Activated naive CD8-positive, alpha-beta T cell treated with anti-CD3 and anti-CD28 coated beads, Interleukin-2, amount 10 ng/mL, durations not matched to agents 7 days and 5 days (primary cell): ENCODE measurements at regions not wholly inside any gene's neighbourhood (a gene's known extent, or its start where the extent isn't known, plus 50 kb on each side); places are given as distances from the start of the nearest gene placed in this dataset.
A peak's percentile ranks its signal among the peaks of the same experiment; 100 is the strongest.
"Not testable (repeated sequence)": the region's sequence is repeated elsewhere in the genome, so short reads cannot be mapped to it uniquely, and the experiment has no call there.

ENCODE experiments used
- ATAC-seq: fragments of 150-1000 bp; cut with Tn5 transposase; one replicate; pipeline ENCODE4 v1.10.0; 2021; ENCODE audit warnings: low read depth, moderate library complexity
- POLR2A ChIA-PET: fragments of 350-600 bp; sonication (Branson Sonifier 250); formaldehyde crosslinking; loops from one replicate; lab custom pipeline; 2021; ENCODE audit warnings: antibody characterized with exemption; lab: Charles Lee
- DNase-seq: peaks from one replicate; pipeline ENCODE4 v3.0.0; 2021
- H3K27ac Mint-ChIP-seq: one replicate; pipeline ENCODE4 v1.8.0; 2022; ENCODE audit warnings: mild to moderate bottlenecking, mixed read lengths
- H3K27me3 Mint-ChIP-seq: one replicate; pipeline ENCODE4 v1.8.0; 2022; ENCODE audit warnings: mild to moderate bottlenecking, moderate library complexity, mixed read lengths
- H3K36me3 Mint-ChIP-seq: one replicate; pipeline ENCODE4 v1.8.0; 2021; ENCODE audit warnings: mild to moderate bottlenecking, mixed read lengths
- H3K4me1 Mint-ChIP-seq: one replicate; pipeline ENCODE4 v1.8.0; 2021; ENCODE audit warnings: mixed read lengths
- H3K4me3 Mint-ChIP-seq: one replicate; pipeline ENCODE4 v1.8.0; 2022; ENCODE audit warnings: mild to moderate bottlenecking, moderate library complexity, mixed read lengths
- H3K9me3 Mint-ChIP-seq: one replicate; pipeline ENCODE4 v1.8.0; 2021; ENCODE audit warnings: mixed read lengths

DNA sequence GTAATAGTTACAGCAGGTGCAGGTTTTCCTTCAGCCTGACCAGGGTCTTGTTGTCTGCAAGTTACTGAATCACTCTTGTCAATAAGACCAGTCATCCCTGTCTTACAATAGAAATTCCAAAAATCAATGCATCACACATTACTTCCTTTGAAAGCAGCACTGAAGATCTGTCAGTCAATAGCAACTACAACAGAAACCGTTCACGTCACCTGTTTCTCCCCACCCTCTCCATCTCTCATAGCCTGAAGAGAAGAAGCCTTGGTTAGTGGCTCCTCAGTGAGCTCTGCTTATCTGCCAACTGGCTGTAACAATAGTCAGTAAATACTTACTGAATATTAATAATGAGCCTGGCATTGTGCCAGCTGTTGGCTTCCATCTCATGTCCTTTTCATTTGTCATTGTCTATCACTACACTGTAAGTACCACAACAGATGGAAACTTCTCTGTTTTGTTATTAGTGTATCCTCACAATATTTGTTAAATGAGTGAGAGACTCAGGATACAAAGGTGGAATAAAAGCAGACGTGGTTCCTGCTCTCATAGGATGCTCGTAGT lies 195.2 kb downstream of the S1PR1 start:
- Mint-ChIP-seq H3K9me3 (peaks cover 12% of the 10 kb centered on the region), H3K4me1 (peaks cover 1% of the 10 kb centered on the region), H3K27me3 (peaks cover 15% of the 10 kb centered on the region), H3K27ac (no peak overlapping the region), H3K36me3 (peaks cover 3% of the 10 kb centered on the region), H3K4me3 (no peak overlapping the region)
- DNase-seq (no peak), ATAC-seq (no peak)
- POLR2A ChIA-PET: no interaction called here

DNA sequence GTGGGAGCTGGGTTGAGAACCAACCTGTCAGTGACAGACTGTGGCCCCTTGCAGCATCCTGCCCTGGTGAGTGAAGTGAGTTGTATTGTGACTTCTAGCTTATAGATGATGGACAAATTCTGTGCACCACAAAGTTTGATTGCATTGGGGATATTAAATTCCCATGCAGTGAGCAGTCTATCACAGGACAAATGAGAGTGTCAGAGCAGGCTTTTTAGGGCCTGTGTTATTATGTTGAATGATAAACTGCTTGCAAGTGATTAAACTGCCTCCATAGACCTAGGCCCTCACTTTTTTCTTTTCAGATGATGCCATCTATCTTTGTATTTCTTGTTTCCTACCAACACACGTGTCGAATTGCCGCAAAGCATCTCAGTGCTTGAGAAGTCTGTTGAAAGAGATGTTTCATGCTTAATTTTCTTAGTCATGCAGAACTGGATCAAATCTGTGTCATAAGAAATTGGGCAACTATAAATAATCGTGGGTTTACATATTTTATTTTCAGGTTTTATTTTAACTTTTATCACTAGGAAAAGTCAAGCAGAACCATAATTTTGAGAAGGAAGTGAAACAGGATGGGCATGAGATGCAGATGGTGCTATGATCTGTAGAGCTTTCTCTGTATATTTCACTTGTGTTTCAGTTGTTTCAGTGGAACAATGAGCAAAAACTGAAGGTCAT lies 199.2 kb downstream of the S1PR1 start:
- DNase-seq (no peak), ATAC-seq (no peak)
- POLR2A ChIA-PET: no interaction called here
- no peak overlapping the region for H3K27ac Mint-ChIP-seq
- peaks cover 1% of the 10 kb centered on the region for H3K4me1 Mint-ChIP-seq
- no peaks in the 10 kb centered on the region for H3K36me3 Mint-ChIP-seq
- no peak overlapping the region for H3K4me3 Mint-ChIP-seq
- peaks cover 25% of the 10 kb centered on the region for H3K27me3 Mint-ChIP-seq
- no peaks in the 10 kb centered on the region for H3K9me3 Mint-ChIP-seq

DNA sequence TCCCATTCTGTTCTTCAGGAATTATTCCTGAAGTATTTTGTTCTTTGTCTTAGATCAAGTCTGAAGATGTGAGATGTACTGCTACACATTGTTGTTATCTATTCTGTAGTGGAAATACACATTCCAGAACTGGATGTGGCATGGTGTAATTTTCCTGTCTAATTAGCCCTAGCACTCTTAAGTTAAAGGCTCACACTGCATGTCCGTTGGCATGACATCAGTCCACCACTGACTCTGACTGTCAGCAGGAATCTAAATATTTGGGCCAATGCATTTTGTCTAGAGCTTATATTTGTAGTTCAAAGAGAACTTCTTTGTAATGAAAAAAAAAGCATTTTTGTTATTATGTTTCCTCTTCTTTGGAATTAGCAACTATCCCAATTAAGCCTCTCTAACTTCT lies 201.0 kb downstream of the S1PR1 start:
- ATAC-seq: no peak
- H3K27me3 Mint-ChIP-seq: peaks cover 30% of the 10 kb centered on the region
- H3K4me1 Mint-ChIP-seq: peaks cover 1% of the 10 kb centered on the region
- no peaks in the 10 kb centered on the region for H3K9me3 Mint-ChIP-seq
- no peak overlapping the region for H3K4me3 Mint-ChIP-seq
- H3K36me3 Mint-ChIP-seq: no peaks in the 10 kb centered on the region
- no peak overlapping the region for H3K27ac Mint-ChIP-seq
- POLR2A ChIA-PET: interaction anchor here (1.0 kb wide), 1 partner anchor 128 kb away, joined by 4 read pairs; no protein-coding TSS in a partner anchor
- DNase-seq: no peak

DNA sequence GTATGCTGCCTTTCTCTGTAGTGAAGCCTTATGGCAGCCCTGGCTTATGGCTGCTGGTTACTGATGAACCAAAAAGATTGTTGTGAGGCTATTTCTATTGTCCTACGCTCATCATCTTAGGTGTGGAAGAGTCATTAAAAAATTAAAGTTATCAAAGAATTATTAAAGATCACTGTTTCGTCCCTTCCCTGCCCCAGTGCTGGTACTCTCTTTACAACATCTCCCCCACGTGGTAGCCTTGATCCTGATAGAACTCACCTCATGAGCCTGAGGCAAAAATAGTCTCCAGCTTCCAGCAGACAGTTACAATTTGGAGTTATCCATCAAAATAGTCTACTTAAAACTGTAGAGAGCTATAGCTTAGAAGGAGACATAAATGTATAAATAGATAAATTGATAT lies 201.5 kb downstream of the S1PR1 start:
- Mint-ChIP-seq H3K4me3 (no peak overlapping the region), H3K36me3 (no peaks in the 10 kb centered on the region), H3K27me3 (peaks cover 28% of the 10 kb centered on the region), H3K27ac (no peak overlapping the region), H3K9me3 (no peaks in the 10 kb centered on the region), H3K4me1 (peaks cover 1% of the 10 kb centered on the region)
- DNase-seq (no peak), ATAC-seq (no peak)
- POLR2A ChIA-PET: interaction anchor here (1.0 kb wide), 1 partner anchor 129 kb away, joined by 4 read pairs; no protein-coding TSS in a partner anchor

DNA sequence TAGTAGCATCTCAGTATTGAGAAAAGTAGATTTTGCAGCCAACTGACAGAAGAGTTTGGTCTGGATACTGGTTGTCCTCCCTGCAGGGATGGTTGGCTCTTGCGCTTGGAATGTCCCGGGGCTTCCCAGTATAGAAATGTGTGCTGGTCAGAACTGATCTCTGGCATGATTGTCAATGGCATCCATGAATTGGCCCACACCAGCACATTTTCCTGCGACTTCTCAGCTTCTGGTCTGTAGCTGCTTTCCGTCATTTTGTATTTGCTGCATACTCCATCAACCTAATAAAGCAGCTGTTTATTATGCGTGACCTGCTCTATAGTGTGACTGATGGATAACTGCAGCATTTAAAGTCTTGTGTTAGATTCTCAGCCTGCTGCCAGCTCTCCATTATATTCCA lies 203.7 kb downstream of the S1PR1 start:
- Mint-ChIP-seq H3K36me3 (no peaks in the 10 kb centered on the region), H3K27me3 (peaks cover 28% of the 10 kb centered on the region), H3K9me3 (no peaks in the 10 kb centered on the region), H3K4me1 (peaks cover 3% of the 10 kb centered on the region), H3K27ac (no peak overlapping the region), H3K4me3 (no peak overlapping the region)
- POLR2A ChIA-PET: no interaction called here
- ATAC-seq: no peak
- no peak for DNase-seq

DNA sequence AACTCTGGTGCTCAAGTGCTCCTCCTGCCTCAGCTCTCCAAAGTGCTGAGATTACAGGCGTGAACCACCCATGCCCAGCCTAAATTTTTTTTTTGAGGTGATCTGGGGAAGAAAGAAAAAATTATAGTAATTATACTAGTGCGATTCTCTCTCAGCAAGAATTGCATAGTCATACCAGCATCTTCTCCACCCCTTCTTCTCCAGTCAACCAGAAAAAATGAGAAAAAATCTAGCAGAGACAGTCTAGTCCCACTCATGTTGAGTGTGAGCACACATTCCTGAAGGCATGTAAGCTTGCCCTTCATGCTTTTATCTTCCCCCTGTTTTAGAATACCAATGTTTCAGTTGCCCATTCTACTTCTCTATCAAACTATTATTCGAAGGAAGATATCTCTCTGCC lies 207.6 kb downstream of the S1PR1 start:
- DNase-seq: no peak
- Mint-ChIP-seq H3K27me3 (peaks cover 22% of the 10 kb centered on the region), H3K4me3 (no peak overlapping the region), H3K36me3 (no peaks in the 10 kb centered on the region), H3K9me3 (no peaks in the 10 kb centered on the region), H3K4me1 (peaks cover 1% of the 10 kb centered on the region), H3K27ac (no peak overlapping the region)
- ATAC-seq: no peak
- POLR2A ChIA-PET: no interaction called here

DNA sequence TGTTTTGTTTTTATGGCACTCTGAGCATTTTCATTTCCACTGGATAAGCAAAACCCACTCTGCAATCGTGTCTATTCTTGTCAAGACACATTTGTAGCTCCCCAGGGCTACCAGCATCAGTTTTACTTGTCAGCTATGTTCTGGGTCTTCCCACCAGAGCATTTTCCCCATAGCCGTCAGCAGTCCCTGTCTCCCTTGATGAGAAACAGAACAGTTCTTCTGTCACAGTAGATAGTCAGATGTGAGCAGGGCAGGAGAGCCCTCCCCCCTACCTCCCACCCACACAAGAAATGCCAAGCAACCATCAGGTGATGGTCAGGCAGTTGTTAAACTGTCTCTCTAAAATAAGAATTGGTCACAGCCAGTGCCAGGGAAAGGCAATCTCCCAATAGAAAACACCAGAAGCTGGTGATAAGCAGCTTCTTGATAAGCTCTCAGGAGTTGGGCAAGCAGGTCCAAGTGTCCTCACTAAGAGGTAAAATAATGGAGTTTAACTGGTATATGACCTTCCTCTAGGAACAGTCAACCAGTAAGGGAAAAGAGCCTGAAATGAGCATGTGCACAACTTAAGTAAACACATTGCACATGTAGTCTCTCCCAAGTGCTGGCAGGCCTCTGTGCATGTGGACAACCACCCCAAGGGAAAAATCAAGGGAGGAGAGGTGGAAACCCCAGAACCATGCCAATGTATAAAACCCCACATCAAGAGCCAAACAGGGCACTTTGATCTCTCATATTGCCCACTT lies 208.2 kb downstream of the S1PR1 start:
- H3K27ac Mint-ChIP-seq: no peak overlapping the region
- POLR2A ChIA-PET: no interaction called here
- H3K27me3 Mint-ChIP-seq: peaks cover 21% of the 10 kb centered on the region
- H3K4me3 Mint-ChIP-seq: no peak overlapping the region
- DNase-seq (no peak), ATAC-seq (no peak)
- no peaks in the 10 kb centered on the region for H3K9me3 Mint-ChIP-seq
- no peaks in the 10 kb centered on the region for H3K36me3 Mint-ChIP-seq
- peaks cover 1% of the 10 kb centered on the region for H3K4me1 Mint-ChIP-seq

DNA sequence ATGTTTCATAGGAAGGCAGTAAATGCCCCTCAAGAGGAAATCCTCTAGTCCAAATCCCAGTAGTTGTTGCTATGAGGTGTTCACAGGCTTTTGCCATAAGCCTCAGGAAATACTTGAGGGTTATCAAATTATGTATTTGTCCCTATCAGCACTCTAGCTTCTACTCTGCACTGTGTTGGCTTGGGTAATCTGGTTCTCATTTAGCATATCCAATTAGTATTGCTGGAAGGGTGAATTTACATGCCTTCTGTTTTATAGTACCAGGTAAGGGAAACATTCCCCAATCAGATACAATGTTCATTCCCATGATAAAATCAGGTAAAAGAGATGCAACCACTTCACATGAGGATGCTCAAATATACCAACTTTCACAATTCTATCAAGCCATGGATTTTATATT lies 211.2 kb downstream of the S1PR1 start:
- Mint-ChIP-seq H3K9me3 (no peaks in the 10 kb centered on the region), H3K27ac (no peak overlapping the region), H3K27me3 (peaks cover 6% of the 10 kb centered on the region), H3K36me3 (peaks cover 2% of the 10 kb centered on the region), H3K4me3 (no peak overlapping the region), H3K4me1 (peaks cover 14% of the 10 kb centered on the region)
- POLR2A ChIA-PET: no interaction called here
- DNase-seq: no peak
- ATAC-seq: no peak

DNA sequence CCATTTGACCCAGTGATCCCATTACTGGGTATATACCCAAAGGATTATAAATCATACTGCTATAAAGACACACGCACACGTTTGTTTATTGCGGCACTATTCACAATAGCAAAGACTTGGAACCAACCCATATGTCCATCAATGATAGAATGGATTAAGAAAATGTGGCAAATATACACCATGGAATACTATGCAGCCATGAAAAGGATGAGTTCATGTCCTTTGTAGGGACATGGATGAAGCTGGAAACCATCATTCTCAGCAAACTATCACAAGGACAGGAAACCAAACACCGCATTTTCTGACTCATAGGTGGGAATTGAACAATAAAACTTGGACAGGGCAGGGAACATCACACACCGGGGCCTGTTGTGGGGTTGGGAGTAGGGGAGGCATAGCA lies 213.9 kb downstream of the S1PR1 start:
- H3K9me3 Mint-ChIP-seq, H3K36me3 Mint-ChIP-seq, H3K27ac Mint-ChIP-seq, ATAC-seq, DNase-seq, H3K4me3 Mint-ChIP-seq, H3K27me3 Mint-ChIP-seq, POLR2A ChIA-PET: not testable (repeated sequence)
- H3K4me1 Mint-ChIP-seq: peaks cover 27% of the 10 kb centered on the region

DNA sequence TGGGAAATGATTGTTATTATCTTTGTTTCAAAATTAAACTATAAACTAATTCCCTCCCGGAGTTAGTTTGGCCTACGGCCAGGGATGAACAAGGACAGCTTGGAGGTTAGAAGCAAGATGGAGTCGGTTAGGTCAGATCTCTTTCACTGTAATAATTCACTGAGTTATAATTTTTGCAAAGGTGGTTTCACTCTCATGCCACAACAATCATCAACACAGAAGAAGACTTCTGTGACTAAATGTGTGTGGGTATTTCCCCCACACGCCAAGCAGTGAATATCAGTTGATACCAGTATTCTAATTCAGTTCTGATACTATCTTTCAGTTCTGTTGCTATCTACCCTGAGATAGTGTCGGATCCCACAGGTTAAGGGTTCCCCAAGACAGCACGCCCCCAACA lies 215.1 kb downstream of the S1PR1 start:
- peaks cover 8% of the 10 kb centered on the region for H3K27me3 Mint-ChIP-seq
- peaks cover 2% of the 10 kb centered on the region for H3K36me3 Mint-ChIP-seq
- DNase-seq (no peak), ATAC-seq (no peak)
- H3K4me1 Mint-ChIP-seq: peaks cover 27% of the 10 kb centered on the region
- H3K4me3 Mint-ChIP-seq: no peak overlapping the region
- H3K27ac Mint-ChIP-seq: no peak overlapping the region
- no peaks in the 10 kb centered on the region for H3K9me3 Mint-ChIP-seq
- POLR2A ChIA-PET: no interaction called here

DNA sequence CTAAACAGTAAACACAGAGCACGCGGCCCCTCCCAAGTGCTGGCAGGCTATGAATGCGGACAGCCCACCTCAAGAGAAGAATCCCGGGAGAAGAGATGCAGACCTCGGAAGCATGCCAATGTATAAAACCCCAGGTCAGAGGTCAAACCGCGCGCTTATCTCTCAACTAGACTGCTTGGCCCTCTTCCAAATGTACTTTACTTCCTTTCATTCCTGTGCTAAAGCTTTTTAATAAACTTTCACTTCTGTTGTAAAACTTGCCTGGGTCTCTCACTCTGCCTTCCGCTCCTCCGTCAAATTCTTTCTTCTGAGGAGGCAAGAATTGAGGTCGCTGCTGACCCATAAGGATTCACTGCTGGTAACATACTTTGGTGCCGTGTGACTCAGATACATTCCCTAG lies 216.0 kb downstream of the S1PR1 start:
- POLR2A ChIA-PET: no interaction called here
- ATAC-seq (no peak), DNase-seq (no peak)
- no peak overlapping the region for H3K27ac Mint-ChIP-seq
- H3K27me3 Mint-ChIP-seq: peaks cover 8% of the 10 kb centered on the region
- no peaks in the 10 kb centered on the region for H3K9me3 Mint-ChIP-seq
- peaks cover 27% of the 10 kb centered on the region for H3K4me1 Mint-ChIP-seq
- no peak overlapping the region for H3K4me3 Mint-ChIP-seq
- peaks cover 2% of the 10 kb centered on the region for H3K36me3 Mint-ChIP-seq

DNA sequence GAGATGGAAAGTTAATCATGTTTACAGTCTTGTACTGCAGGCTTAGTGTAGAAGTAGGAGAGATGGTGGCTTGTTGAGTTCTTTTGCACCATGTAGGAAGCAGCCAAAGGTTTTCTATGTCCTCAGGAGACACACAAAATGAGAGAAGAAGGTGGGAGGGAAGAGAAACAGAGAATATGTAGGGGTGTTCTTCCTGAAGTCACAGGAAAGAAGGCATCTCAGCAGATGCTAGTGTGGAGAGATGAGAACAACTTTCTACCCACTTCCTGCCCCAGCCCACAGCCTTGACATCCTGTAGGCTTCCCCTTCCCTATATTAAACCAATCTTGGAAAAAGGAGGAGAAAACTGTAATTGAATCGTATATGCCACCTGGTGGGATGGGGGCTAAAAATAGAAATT lies 217.0 kb downstream of the S1PR1 start:
- Mint-ChIP-seq H3K27me3 (peaks cover 4% of the 10 kb centered on the region), H3K4me3 (peak overlapping the region; percentile 53), H3K9me3 (no peaks in the 10 kb centered on the region), H3K4me1 (peaks cover 27% of the 10 kb centered on the region), H3K27ac (peak overlapping the region; percentile 71), H3K36me3 (peaks cover 2% of the 10 kb centered on the region)
- POLR2A ChIA-PET: interaction anchor here (0.5 kb wide), 1 partner anchor 96 kb away, joined by 3 read pairs; no protein-coding TSS in a partner anchor
- peak; percentile 70 for ATAC-seq
- no peak for DNase-seq

DNA sequence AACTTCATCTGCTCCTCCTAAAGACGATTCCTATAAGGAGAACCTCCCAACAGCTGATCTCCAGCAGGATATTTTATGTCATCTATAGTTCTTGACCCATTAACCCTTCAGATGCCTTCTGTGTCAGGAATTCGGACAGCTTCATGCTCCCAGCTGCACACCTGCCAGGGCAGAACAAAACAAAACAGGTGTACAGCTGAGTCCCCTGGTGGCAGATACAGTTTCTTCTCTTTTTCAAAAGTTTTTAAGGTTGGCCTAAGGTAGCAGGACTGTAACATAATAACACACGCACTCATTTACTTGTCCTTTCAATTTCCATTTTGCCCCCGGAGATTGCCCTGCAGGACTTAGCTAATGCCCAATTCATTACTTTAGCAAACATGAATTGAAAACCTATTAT lies 218.3 kb downstream of the S1PR1 start:
- no peak overlapping the region for H3K4me3 Mint-ChIP-seq
- H3K4me1 Mint-ChIP-seq: peaks cover 27% of the 10 kb centered on the region
- H3K27me3 Mint-ChIP-seq: peaks cover 3% of the 10 kb centered on the region
- POLR2A ChIA-PET: interaction anchor here (0.6 kb wide), 1 partner anchor 66 kb away, joined by 3 read pairs; no protein-coding TSS in a partner anchor
- H3K9me3 Mint-ChIP-seq: no peaks in the 10 kb centered on the region
- H3K36me3 Mint-ChIP-seq: peaks cover 2% of the 10 kb centered on the region
- H3K27ac Mint-ChIP-seq: no peak overlapping the region
- no peak for DNase-seq
- ATAC-seq: no peak

DNA sequence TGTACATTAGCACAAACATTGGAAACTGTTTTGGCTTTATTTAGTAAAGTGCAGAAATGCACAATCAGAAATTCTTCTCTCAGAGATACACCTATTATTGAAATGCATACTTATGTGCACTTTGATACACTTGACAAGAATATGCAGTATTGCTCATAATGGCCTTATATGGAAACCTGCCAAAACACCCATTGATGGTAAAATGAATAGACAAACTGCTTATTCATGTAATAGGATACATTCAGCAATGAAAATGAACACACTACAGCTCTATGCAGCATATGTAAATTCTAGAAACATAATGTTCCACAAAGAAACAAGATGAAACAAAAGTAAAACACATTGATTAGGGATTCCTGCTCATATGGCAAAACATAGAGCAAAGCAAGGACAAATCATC lies 223.9 kb downstream of the S1PR1 start:
- no peak for DNase-seq
- Mint-ChIP-seq H3K9me3 (no peaks in the 10 kb centered on the region), H3K27me3 (peaks cover 3% of the 10 kb centered on the region), H3K4me1 (no peaks in the 10 kb centered on the region), H3K36me3 (peaks cover 2% of the 10 kb centered on the region), H3K27ac (no peak overlapping the region), H3K4me3 (no peak overlapping the region)
- ATAC-seq: no peak
- POLR2A ChIA-PET: no interaction called here
